NCI-H1694 treated with DMSO at 0.1 percent for 48 hours (cell line): ENCODE measurements at regions not wholly inside any gene's neighbourhood (a gene's known extent, or its start where the extent isn't known, plus 50 kb on each side); places are given as distances from the start of the nearest gene placed in this dataset.

Experiments
- DNase-seq: peaks from one replicate; lab custom pipeline; 2025; lab: John Stamatoyannopoulos, UW

DNA sequence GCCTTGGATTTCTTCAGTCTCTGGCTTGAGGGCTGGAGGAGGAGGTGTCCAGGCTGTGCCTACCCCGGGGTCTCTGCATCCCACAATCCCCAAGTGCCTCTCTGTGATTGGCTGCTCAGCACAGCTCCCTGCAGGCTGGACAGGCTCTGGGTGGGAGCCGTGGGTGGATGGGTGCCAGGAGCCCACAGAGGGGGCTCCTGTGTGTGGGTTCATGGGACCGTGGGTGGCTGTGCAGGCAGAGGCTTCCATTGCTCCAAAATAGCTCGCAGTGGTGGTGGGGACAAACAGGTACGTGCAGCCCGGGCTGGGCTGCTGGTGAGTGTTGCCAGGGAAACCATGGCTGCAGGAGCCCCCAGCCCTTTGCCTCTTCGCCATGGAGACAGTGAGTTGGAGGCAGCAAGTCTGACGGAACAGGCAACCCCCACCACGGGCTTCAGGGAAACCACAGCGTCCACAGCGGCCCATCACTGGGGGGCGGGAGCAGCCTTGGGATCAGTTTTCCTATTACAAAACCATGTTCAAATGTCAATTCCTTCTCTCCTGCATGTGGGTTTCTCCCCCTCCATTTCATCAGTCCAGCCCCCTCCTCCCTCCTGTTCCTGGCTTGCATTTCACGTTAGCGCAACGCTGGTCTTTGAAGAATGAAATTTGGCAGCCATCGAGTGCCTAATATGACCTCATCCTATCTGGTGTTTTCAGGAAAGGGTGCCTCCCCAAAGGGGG, 155.2 kb downstream of the TRIM29 start:
- DNase-seq: peak; percentile 5

- DNase-seq: no peak
These were observed 157.5 kb downstream of the TRIM29 start for GRCh38 chr11:119980431-119980830.

- no peak for DNase-seq
These were observed 158.2 kb downstream of the TRIM29 start for GRCh38 chr11:119979701-119980100.

- no peak for DNase-seq
These were observed 159.2 kb downstream of the TRIM29 start for GRCh38 chr11:119978696-119979095.

DNA sequence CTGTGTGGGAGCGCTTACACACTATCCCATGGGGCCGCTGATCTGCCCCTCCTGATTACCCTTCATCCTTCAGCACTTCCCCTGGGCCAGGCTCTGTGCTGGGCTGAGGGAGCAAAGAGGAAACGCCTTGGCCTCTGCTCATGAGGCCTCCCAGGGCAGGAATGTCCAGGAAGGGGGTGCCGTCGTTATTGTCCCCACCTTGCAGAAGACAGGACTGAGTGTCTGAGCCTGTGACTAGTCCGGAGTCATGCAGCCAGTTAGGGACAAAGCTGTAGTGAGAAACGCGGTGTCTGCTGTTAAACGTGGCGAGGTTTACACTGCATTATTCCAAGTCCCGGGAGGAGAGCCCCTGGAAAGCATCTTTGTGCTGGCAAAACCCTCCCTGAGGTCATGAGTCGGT, 160.0 kb downstream of the TRIM29 start:
- no peak for DNase-seq

DNA sequence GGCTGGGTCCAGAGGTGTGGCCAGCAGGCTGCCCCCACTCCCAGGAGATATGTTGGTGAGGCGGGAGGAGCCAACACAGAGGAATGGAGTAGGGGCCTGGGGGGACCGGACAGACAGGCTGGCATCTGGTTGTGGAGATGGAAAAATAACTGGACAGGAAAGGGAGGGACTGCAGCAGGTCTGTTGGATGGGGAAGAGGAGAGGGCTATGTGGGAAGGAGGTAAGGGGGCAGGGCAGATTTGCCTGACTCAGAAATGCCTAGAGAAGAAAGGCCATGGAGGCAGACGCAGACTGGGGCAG, 160.4 kb downstream of the TRIM29 start:
- no peak for DNase-seq

GRCh38 chr11:119976805-119977560, 160.9 kb downstream of the TRIM29 start:
- no peak for DNase-seq

DNA sequence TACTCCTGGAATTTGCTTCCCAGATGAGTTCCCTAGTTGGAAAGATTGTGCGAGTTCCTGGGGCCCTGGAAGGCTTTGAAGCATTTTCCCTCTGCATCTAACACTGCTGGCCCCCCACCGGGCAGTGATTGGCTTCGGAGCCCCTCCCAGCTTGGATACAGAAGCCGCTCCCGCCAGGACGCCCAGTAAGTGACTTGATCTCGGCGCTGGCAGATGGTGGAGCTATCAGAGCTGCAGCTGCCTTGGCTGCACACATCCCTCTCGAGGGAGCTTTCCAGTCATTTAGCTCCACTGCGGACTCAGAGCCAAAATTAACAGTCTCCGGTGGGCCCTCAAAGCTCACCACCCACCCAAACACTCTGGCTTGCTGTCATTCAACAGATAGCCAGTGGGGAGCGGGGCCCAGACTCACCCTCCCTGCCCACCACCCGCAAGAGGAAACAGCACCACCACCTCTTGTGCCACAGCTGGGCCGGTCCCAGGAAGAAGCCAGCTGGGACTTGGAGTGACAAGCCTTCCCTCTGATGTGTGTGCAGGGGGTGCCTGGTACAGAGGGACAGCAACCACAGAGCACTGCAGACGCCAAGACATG, 162.3 kb downstream of the TRIM29 start:
- DNase-seq: peak; percentile 53

DNA sequence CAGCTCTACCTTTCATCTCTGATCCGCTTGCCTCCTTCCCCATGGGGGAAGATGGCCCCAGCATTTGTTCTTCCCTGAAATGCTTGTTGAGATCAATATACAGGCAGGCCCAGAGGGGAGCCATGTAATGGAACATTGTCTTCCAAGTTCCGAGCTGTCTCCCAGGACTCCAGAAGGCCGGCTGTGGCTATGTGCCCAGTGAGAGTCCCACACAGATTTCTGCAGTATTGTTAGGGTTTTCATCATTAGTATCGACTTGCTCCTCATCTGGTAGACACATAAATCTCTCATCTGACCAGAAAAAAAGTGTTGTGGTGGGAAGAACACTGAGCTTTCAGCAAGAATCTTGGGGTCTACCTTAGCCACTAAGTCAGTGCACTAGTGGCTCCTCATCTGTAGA, 163.4 kb downstream of the TRIM29 start:
- DNase-seq: no peak

GRCh38 chr11:119974051-119974450, 163.9 kb downstream of the TRIM29 start:
- no peak for DNase-seq

DNA sequence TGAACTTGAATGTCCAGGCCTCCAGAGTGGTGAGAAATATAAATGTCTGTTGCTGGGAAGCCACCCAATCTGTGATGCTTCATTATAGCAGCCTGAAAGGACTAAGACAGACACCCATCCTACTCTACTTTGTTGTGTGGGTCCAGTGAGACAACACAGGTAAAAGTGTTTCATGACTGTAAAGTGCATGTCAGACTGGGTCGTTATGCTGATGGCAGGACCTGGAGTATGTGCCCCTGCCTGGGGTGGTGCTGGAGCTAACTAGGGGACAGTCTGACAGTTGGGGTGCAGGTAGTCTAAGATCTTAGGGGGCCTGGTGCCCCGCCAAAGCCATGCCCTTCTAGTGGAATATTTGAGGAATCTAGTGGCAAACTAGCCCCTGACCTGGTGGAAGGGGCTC, 165.6 kb downstream of the TRIM29 start:
- DNase-seq: no peak

DNA sequence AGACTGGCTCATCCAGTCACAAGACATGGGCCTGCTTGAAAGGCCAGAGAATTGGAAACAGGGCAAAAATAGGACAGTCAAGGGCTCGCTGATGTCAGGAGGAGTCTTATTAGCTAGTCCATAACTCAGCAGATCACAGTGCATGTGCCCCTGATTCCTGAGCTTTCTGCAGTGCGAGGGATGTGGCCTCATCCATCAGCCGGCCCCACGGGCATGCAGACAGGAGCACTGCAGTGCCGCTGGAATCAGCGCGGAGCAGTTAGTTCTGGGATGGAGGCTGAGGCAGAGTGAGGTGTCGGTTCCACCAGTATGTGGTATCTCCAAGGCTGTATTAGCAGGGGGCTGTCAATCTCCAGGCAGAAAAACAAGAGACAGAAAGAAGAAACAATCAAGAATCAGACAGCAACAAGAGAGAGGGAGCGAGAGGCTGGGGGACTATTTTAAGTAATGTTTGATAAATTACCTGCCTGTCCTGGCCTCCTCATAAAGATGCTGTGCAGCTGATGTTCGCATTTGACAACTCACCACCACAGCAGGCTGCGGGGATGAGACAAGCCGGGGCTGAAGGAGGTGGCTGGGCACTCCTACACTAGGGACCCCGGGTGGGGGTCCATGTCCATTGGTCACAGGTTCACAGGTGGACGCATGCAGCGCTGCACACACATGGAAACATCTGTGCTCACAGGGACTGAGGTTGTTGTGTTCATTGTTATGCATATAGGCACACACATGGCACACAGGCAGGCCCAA, 167.2 kb downstream of the TRIM29 start:
- no peak for DNase-seq

- DNase-seq: no peak
These were observed 173.5 kb downstream of the TRIM29 start for GRCh38 chr11:119964136-119965025.

GRCh38 chr11:119957951-119958350, 180.0 kb downstream of the TRIM29 start:
- no peak for DNase-seq

GRCh38 chr11:119952441-119952840, 185.5 kb downstream of the TRIM29 start:
- no peak for DNase-seq

DNA sequence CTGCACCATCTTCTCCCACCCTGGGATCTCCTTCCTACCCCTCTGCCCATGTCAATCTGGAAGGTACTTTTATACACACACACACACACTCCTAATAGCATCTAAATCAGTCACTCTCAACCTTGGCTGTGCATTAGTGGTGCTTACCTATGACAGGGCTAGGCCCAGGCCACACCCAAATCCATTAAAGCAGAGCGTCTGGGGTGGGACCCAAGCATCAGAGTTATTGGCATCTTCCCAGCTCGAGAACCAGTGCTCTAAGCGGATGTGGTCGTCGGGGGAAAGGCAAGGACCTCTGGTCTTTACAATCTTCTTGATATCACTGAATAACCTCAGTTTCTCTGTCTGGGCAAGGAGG, 194.6 kb downstream of the TRIM29 start:
- DNase-seq: no peak

- DNase-seq: no peak
These were observed 195.2 kb downstream of the TRIM29 start for GRCh38 chr11:119942583-119943297.

GRCh38 chr11:119941636-119942411, 196.1 kb downstream of the TRIM29 start:
- DNase-seq: no peak

GRCh38 chr11:119941171-119941570, 196.7 kb downstream of the TRIM29 start:
- no peak for DNase-seq

DNA sequence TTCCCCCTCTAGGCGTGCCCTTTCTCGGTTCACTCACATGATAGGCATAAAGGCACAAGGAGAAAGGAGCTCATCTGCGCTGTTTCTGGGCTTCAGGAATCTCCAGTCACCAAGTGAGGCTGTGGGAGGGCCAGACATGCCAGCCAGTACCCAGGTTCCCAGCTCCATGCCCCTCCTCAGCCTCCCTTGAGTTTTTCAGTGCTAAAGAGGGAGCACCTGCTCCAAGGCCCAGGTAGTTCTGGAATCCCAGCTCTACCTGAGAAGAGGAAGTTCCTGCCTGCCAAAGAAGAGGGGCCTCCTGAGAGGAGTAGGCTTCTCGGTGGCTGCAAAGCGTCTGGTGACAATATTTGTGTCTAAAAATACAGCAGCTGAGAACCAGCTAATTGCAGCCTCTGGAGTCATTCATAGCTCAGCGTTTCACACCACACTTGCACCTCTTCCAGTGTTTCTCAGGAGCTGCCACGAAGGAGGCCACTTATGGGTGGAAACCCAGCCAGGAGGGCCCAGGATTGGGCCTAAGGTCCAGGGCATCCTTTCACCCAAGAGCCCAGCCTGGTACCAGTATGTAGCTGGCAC, 197.4 kb downstream of the TRIM29 start:
- DNase-seq: no peak
